B cell (primary cell): ENCODE measurements at regions not wholly inside any gene's neighbourhood (a gene's known extent, or its start where the extent isn't known, plus 50 kb on each side); places are given as distances from the start of the nearest gene placed in this dataset.

Experiments
- CTCF ChIP-seq: fragments of 200-600 bp; IDR thresholded peaks from one replicate; pipeline ENCODE4 v1.8.0; 2022; ENCODE audit warnings: antibody characterized with exemption, mild to moderate bottlenecking
- EZH2 ChIP-seq: IDR thresholded peaks from 2 replicates; pipeline ENCODE4 v1.6.1; 2012; ENCODE audit warnings: borderline replicate concordance, low read depth, mild to moderate bottlenecking, moderate library complexity, low read length; ENCODE audit not compliant: insufficient read depth, poor library complexity, severe bottlenecking

- TF ChIP-seq CTCF (no peak), EZH2 (no peak)
Observed at GRCh38 chr10:29048506-29048905, 240.4 kb upstream of the LYZL1 start.
